Stimulated activated CD4-positive, alpha-beta T cell treated with anti-CD3 and anti-CD28 coated beads, Interleukin-12 subunit alpha, Interleukin-12 subunit beta, amount 100 ng/mL, for 48 hours (primary cell): ENCODE measurements at regions not wholly inside any gene's neighbourhood (a gene's known extent, or its start where the extent isn't known, plus 50 kb on each side); places are given as distances from the start of the nearest gene placed in this dataset.
"Not testable (repeated sequence)": the region's sequence is repeated elsewhere in the genome, so short reads cannot be mapped to it uniquely, and the experiment has no call there.

Experiments used
- DNase-seq, 3 donors: peaks; one replicate each; pipeline ENCODE4 v3.0.0-alpha.2; 2020; ENCODE audit warnings: low read depth in 2 of 3, low spot score in 1 of 3

DNA sequence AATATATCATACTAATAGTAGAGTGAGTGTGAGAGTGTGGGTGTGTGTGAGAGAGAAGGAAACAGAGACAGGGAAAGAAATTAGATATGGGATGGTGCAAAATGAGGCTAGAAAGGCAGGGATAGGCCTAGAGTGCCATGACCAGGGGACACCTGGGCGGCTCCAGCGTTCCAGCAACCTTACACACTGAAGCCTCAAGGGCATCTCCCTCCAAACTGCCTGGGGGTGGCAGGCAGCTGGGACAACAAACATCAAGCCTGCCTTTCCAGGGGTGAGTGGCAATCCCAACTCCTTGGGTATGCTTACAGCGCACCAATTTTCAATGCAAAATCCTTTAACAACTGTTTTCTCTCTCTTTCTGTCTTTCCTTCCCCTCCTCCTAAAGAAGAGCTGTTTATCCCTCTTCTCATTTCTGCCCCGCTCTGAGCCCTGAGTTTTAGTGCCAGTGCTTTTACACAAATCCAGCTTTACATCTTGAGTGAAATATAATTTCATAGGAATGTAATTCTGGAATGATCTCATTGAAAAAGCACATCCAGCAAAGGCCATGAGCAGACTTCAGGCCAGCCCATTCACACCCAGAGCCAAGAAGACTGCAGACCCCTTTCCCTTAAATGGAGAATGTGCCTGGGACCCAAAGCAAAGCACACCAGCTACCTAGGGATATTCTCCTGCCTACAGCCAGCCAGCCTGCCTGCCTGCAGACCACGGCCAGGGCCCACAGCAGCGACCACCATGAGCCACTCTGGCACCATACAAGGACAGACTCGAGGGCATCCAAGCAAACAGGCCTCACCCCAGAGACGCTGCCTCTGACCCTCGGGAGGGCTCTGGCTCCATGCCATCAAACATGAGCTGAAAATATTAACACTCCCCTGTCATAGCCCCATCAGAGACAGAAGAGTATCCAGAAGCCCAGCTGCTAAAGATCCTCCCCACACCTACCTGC lies 90.3 kb downstream of the RPL27A start:
- DNase-seq: no peak

DNA sequence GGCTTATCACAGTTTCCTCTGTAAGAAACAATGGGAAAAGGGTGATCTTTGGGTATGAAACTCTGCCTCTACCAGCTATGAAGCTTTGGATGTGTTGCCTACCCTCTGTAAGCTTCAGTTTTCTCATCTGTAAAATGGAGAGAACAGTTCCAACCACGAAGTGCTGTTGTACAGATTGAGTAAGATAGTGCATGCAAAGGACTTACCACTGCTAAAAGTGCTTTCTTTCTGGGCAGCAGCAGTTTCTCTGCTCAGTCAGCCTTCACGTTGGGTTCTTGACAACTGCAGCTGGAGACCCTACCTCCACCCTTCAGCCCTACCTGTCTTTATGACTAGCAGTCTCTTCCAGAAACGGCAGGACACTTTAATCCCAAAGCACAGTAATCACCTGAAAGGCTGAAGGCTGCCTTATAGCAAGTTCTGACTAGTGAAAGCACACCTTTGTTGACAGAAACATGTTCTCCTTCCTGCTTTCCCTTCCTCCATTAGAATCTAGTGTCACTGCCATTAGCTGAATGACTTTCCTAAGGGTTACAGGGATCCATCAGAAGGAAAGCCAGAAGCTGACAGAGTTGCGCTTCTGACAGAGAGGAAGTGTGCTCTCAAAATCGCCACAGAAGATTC lies 91.4 kb downstream of the RPL27A start:
- no peak for DNase-seq

DNA sequence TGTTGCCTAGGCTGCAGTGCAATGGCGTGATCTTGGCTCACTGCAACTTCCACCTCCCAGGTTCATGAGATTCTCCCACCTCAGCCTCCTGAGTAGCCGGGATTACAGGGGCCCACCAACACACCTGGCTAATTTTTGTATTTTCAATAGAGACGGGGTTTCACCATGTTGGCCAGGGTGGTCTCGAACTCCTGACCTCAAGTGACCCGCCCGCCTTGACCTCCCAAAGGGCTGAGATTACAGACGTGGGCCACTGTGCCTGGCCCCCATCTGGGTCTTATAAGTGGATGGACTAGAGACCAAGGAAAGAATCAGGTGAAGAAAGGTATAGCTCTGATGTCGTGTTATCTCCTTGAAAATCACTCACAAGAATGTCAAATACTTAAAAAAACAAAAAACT lies 92.3 kb downstream of the RPL27A start:
- DNase-seq: not testable (repeated sequence)

DNA sequence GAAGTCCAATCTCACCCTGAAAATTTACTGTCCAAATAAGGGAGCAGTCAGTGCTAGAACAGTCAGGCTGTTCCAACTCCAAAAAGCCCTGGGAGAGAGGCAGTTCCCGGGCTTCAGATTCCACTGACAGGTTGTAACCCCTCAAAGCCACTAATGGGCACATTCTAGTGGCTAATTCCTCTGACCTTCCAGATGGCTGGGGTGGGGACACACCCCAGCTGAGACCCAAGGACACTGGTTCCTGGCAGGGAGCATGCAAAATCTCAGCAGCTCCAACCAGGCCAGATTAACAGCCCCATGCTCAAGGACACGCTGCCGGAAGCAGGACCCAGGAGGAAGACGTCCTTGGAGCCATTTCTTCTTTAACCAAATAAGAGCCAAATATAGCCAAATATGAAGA lies 92.7 kb downstream of the RPL27A start:
- DNase-seq: no peak

DNA sequence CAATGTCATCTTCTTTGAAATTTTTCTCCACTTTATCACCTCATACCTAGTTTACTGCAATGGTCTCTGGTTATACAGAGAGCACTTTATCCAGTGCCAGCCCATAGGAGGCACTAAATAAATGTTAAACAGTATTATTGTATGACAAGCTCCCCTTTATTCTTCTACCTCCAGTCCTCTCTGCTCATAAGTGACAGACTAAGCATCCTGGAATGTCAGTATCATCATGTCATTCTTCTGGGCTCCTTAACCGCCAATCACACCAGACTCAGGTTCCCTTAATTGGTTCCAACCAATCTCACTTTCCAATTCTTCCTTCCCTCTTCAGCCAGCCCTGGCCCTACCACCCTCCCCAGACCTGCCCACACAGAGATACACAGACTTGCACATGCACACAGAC lies 93.1 kb downstream of the RPL27A start:
- no peak for DNase-seq

DNA sequence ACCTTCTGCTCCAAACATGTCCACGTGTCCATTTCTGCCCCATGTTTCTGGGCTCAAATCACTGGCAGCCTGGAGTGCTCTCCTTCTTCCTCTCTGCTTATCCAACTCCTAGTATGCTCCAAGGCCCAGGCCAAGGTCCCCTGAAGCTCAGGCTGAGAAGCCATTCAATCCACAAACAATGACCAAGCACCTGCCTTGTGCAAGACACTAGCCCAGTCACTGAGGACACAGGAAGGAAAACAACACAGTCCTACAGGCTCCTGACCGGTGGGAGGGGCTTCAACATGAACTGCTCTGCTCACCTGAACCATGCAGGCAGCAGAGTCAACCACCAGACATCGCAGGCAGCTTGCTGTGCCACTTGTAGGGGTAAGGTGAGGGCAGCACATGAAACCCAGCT lies 93.6 kb downstream of the RPL27A start:
- DNase-seq: no peak

DNA sequence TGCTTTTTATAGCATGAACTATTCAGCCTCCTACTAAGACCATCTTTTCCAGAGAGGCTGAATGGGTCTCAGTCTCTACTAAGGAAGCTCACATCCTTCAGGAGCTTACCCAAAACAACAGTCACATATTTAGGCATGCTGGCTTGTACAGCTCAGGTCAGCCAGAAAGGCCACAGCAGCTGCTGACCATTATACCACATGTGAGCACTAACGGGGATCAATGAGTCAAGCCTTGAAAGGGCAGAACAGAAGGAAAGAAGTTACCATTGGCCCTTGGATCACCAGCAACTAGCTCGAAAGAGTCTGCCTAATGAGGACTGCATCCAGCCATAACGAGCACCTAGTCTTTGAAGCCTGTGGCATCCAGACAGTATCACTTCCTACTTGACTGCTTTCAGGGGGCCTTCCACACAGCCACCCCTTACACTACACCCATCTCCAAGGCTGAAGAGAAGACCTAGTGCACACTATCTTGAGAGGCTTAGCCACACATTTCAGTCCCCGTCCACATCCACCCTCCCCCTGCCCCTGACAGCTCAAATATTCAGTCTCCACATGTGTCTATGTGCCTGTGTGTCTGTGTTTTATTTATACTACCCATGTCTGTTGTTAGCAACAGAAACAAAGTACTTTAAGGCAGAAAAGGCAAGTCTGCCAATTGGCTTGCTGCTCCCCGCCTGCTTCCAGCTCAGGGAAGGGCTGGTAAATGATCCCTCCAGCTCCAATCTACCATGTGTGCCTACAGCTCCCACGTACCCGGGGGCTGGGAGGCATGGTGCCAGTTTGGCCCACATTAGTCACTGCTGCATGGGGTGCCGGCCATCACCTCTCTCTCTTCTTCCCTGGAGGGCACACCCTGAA lies 95.5 kb downstream of the RPL27A start:
- no peak for DNase-seq

DNA sequence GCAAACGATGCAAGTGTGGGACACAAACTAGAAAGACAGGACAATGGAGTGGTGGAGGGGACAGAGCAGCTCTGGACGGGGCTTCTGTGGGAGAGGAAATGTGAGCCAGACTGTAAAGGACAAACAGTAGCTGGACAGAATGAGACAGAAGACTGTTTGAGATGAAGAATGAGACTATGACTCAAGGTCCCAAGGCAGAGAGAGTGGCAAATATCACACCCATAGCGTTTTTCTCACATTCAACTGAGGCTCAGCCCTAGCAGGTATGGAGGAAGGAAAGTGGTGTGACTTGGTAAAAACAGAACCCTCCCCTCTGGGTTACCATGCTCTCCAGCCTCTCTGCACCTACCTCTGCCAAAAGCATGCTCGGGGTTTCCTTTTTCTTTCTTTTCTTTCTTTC lies 96.5 kb downstream of the RPL27A start:
- DNase-seq: no peak

DNA sequence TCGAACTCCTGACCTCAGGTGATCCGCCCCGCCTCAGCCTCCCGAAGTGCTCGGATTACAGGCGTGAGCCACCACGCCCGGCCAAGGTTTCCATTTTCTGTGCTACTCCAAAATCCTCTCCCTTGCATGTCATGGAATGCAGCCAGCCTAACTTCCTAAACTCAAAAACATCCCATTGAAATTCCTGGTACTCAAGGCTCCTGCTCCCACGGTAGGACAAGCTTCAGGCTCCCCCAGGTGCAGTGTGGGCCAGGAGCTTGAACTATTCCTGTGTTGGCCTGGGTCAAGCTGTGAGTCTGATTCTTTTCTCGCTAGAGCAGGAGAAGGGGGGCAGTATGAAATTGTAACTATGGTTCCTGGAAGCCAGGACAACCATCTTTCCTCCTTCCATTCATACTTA lies 97.1 kb downstream of the RPL27A start:
- no peak for DNase-seq

DNA sequence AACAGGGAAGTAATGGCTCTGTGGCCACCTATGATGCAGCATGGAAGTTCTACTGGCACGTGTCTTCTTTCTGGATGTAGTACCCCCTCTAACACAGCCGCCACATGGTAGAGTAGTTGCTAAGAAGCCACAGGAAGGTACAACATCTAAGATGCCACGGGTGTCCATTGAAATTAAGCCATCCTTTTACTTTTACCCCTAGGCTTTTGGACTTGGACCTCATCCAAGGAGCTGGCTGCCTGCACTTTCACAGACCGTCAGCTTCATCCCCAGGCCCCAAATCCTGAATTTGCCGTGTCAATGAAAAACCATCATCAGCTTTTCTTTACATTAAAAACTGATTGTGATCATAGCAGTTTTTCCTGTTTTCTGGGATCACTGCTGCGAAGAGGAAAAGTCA lies 102.4 kb downstream of the RPL27A start:
- no peak for DNase-seq

DNA sequence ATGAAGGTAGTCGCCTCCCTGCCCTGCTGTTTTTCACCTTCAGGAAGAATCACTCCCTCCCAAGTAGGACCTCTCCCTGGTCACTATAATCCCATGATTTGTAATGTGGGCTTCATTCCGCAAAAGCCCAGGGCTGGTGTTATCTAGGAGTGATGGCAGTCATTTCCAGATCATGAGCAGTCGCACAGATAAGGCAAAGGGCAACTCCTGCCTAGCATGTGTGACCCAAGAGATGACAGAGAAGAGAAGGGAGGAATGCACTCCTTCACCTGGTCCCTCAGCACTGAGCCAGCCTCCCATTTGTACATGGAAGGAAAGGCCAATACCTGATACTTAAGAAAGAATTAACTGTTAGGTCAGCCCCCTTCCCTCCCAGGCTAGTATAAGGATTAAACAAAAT lies 102.9 kb downstream of the RPL27A start:
- no peak for DNase-seq

DNA sequence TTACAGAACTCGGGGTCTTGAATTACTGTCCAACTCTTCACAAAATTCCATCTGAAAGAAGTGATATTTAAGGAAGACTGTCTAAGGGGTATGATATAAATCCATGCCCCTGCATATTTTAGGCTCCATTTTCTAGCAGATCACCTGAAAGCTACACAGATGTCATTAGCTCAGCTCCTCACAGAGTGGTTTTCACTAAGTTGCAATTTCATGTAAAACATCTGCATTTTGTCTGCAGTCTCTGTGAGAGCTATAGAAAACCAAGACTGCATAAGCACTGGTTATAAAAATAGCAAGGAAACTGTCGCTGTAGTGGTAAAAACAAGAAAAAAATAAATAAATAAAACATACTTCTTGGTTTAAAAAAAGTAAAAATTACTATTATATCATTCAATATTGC lies 103.4 kb downstream of the RPL27A start:
- DNase-seq: no peak

DNA sequence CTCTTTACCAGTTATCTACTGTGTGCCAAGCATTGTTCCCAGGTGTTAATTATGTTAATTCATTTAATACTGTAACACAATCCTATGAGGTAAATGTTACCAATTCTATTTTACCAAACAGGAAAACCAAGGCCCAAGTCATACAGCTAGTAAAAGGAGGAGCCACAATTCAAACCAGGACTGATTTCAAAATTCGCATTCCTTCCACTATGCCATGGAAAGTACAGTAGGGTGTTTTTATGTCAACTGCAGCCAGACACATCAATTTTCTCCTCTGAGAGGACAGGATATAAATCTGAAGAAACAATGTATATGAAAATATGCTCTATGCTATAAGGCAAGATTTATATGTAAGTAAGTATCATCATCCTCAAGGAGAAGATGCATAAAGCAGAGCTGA lies 104.3 kb downstream of the RPL27A start:
- DNase-seq: no peak

DNA sequence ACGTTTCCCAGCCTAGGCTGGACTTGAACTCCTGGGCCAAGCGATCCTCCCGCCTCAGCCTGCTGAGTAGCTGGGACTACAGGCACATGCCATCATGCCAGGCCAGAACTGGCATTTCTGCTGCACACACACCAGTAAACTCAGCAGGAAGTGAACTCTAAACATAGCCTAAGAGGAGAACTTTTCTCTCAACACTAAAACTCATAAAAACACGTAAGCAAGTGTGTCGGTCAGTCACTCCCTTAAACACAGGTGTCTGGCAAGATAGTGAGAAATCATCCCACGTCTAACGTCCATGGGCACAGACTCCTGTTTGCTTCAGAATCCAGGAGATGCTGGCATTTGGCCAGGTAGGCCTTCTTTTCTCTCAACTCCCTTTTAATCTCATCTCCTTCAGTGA lies 104.8 kb downstream of the RPL27A start:
- DNase-seq: no peak

DNA sequence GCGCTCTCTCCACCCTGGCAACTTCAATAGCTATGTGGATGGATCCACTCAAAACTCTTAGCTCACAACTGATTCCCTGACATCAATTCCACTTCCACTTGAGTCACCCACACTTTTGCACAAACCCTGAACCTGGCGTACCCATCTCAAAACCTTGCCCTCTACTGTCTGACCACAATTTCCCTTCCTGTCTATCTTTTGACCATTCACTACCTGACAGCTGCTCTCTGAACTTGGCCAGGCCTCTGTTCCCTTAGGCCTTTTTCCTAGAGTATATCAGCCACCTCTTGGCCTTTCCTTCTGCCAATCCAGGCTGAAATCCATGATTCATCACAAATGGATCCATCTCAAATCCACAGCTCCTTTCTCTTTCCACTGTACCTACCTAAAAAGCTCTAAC lies 106.0 kb downstream of the RPL27A start:
- DNase-seq: no peak

DNA sequence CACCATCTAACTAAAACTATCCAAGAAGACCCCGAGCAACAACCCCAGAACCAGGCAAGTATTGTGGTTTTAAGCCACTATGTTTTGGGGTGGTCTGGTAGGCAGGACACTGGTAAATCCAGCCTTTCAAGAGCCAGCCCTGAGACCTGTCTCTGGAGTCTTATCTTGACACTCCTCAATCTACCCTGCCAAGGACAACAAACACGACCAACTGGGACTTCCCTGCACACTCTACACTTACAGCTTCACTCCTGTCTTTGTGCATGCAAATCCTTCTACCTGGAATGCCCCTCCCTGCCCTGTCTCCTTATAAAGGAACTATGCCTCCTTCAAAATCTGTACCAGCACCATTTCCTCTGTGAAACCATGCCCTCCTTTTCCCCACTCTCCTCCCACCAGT lies 107.3 kb downstream of the RPL27A start:
- no peak for DNase-seq

DNA sequence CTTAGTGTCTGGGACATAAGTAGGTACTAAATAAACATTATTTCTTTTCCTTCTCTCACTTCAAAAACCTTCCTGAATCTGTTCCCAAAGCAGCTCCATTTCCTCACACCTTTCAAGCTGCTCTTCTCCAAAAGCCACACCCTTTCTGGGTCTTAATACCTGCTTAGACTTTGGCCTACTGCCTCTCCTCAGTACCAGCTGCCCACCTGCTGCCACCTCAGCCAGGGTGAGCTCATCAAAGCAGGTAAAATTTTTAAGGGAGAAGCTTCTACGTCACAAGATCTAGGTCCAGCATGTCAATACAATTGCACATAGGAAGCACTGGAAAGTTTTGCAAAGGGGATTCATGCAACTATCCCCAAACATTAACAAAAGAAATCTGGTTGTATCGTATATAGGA lies 108.4 kb downstream of the RPL27A start:
- DNase-seq: no peak

DNA sequence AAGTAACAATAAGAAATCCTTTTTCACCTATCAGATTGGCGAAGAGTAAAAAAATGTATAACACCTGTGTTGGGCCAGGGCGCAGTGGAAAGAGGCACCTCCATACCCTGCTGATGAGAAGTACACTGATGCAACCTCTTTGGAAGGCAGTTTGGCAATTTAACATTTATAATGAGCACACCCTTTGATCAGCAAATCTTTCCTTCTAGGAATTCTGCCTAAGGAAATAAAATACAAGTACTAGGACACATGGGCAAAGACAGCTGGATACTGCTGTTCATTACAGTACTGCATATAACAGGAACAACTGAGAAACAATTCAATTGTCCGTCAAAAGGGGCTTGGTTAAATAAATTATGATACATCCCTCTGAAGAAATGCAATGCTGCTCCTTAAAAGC lies 110.1 kb downstream of the RPL27A start:
- DNase-seq: no peak

DNA sequence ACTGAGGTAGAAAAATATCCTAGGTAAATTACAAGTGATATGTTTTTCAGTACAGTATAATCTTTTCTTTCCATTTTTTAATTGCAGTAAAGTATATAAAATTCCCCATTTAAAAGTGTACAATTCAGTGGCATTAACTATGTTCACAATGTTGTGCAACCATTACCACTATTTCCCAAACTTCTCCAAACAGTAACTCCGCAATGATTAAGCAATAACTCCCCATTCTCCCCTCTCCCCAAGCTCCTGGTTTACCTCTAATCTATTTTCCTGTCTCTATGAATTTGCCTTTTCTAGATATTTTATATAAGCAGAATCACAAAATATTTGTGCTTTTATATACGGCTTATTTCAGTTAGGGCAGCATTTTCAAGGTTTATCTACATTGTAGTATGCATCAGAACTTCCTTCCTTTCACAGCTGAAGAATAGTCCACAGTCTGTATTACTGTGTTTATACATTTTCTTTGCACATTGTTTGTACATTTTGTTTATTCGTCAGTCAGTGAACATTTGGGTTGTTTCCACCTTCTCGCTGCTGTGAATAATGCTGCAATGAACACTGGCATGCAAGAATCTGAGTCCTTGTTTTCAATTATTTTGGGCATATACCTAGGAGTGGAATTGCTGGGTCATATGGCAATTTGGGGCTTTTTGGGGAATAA lies 110.7 kb downstream of the RPL27A start:
- no peak for DNase-seq

DNA sequence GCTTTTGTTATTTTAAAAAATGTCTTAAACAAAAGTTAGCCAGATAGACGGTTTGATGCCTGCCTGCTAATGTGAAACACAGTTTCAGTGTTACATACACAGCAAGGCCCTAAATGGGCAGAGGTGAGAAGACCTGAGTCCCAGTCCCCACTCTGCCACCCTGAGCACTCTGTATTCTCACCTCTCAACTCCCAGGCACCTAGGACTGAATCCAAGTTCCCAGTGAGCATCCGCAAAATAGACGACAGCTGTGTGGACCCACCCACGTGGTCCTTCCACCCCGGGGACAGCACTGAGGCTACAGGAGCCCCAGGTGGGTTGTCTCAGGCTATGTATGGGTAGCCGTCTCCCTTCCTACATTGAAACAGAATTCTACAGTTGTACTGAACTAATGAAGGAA lies 111.5 kb downstream of the RPL27A start:
- DNase-seq: no peak

DNA sequence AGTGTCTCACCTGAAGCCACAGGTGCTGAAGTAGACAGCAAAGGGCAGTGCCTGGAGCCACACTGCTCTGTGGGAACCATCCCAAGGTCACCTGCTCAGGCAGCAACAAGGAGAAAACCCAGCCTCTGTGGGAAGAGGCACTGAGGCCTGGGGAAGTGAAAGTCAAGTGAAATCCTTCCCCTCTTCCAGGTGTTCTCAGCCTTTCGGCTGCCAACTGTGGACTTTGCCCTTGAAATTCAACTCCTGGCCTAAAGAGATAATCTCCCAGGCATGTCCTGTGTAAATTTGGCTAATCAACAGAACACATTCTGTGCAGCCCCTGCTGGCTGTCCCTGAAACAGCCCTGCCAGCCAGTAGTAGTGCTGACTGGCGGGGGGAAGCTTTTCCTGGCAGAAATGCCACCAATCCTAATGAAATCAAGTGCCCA lies 112.1 kb downstream of the RPL27A start:
- no peak for DNase-seq
